WTC11 (cell line): ENCODE measurements at regions not wholly inside any gene's neighbourhood (a gene's known extent, or its start where the extent isn't known, plus 50 kb on each side); places are given as distances from the start of the nearest gene placed in this dataset.

Experiments
- ATAC-seq: fragments of 200-7000 bp; cut with Tn5 transposase; 2 replicates; pipeline ENCODE4 v1.10.0; 2021; ENCODE audit warnings: mild to moderate bottlenecking, moderate library complexity
- CTCF ChIA-PET: fragments of 300-600 bp; sonication (Branson Sonifier 250); formaldehyde crosslinking; loops from one replicate; lab custom pipeline; 2021; ENCODE audit warnings: antibody characterized with exemption; lab: Charles Lee
- POLR2A ChIA-PET: fragments of 350-600 bp; sonication (Branson Sonifier 250); formaldehyde crosslinking; loops from one replicate; lab custom pipeline; 2021; ENCODE audit warnings: antibody characterized with exemption; lab: Charles Lee
- DNase-seq: peaks from one replicate; pipeline ENCODE4 v3.0.0; 2021; ENCODE audit warnings: low spot score
- H3K27ac Mint-ChIP-seq: 2 replicates; pipeline ENCODE4 v1.8.0; 2021; ENCODE audit warnings: mixed read lengths
- H3K27me3 Mint-ChIP-seq: 2 replicates; pipeline ENCODE4 v1.8.0; 2021; ENCODE audit warnings: low read depth, mild to moderate bottlenecking, moderate library complexity, mixed read lengths
- H3K36me3 Mint-ChIP-seq: 2 replicates; pipeline ENCODE4 v1.8.0; 2021; ENCODE audit warnings: mixed read lengths
- H3K4me1 Mint-ChIP-seq: 2 replicates; pipeline ENCODE4 v1.8.0; 2022; ENCODE audit warnings: mixed read lengths
- H3K4me3 Mint-ChIP-seq: 2 replicates; pipeline ENCODE4 v1.8.0; 2021; ENCODE audit warnings: mild to moderate bottlenecking, moderate library complexity, mixed read lengths
- H3K9me3 Mint-ChIP-seq: 2 replicates; pipeline ENCODE4 v1.8.0; 2021; ENCODE audit warnings: mixed read lengths
- ATF6 ChIP-seq: sonication (generic); formaldehyde crosslinking; IDR thresholded peaks from 2 replicates; pipeline ENCODE4 v1.8.1; 2023; ENCODE audit warnings: mild to moderate bottlenecking, missing genetic modification reagents
- CREM ChIP-seq: sonication (generic); formaldehyde crosslinking; IDR thresholded peaks from 2 replicates; pipeline ENCODE4 v1.8.1; 2022; ENCODE audit warnings: mild to moderate bottlenecking, missing genetic modification reagents, moderate library complexity
- FOXK1 ChIP-seq: sonication (generic); formaldehyde crosslinking; IDR thresholded peaks from 2 replicates; pipeline ENCODE4 v1.8.0; 2022; ENCODE audit warnings: mild to moderate bottlenecking, moderate library complexity, missing genetic modification reagents
- GTF2I ChIP-seq: fragments of 250-450 bp; sonication (Bioruptor Pico); conservative IDR thresholded peaks from 2 replicates; pipeline ENCODE4 v1.4.0; 2021; ENCODE audit warnings: mild to moderate bottlenecking
- JUN ChIP-seq: sonication (generic); formaldehyde crosslinking; IDR thresholded peaks from 2 replicates; pipeline ENCODE4 v1.8.0; 2023; ENCODE audit warnings: mild to moderate bottlenecking, missing genetic modification reagents
- NFE2L1 ChIP-seq: sonication (generic); formaldehyde crosslinking; IDR thresholded peaks from 2 replicates; pipeline ENCODE4 v1.8.1; 2023; ENCODE audit warnings: missing genetic modification reagents
- SP1 ChIP-seq: sonication (generic); formaldehyde crosslinking; conservative IDR thresholded peaks from 2 replicates; pipeline ENCODE4 v1.8.1; 2022; ENCODE audit warnings: missing genetic modification reagents
- ZNF232 ChIP-seq: sonication (generic); formaldehyde crosslinking; IDR thresholded peaks from 2 replicates; pipeline ENCODE4 v1.8.0; 2022; ENCODE audit warnings: mild to moderate bottlenecking, missing genetic modification reagents
- ZNF423 ChIP-seq: fragments of 250-450 bp; sonication (Bioruptor Pico); IDR thresholded peaks from 2 replicates; pipeline ENCODE4 v2.1.2; 2022; ENCODE audit warnings: mild to moderate bottlenecking, moderate library complexity
- TF ChIP-seq, protein P1 (sequence below): sonication (generic); formaldehyde crosslinking; IDR thresholded peaks from 2 replicates; pipeline ENCODE4 v1.8.0; 2022; ENCODE audit warnings: missing genetic modification reagents
- TF ChIP-seq, protein P2 (sequence below): sonication (generic); formaldehyde crosslinking; IDR thresholded peaks from 2 replicates; pipeline ENCODE4 v1.8.1; 2022; ENCODE audit warnings: mild to moderate bottlenecking, moderate library complexity, missing genetic modification reagents
- TF ChIP-seq, protein P3 (sequence below): fragments of 250-450 bp; sonication (Bioruptor Pico); IDR thresholded peaks from 2 replicates; pipeline ENCODE4 v2.1.2; 2022; ENCODE audit warnings: mild to moderate bottlenecking, moderate library complexity
- TF ChIP-seq, protein P4 (sequence below): sonication (generic); formaldehyde crosslinking; IDR thresholded peaks from 2 replicates; pipeline ENCODE4 v1.8.1; 2023; ENCODE audit warnings: mild to moderate bottlenecking, moderate library complexity, missing genetic modification reagents

- ChIA-PET POLR2A (no interaction called here), CTCF (no interaction called here)
- Mint-ChIP-seq H3K4me1 (peaks cover 34% of the 10 kb centered on the region), H3K36me3 (peaks cover 48% of the 10 kb centered on the region), H3K27me3 (no peaks in the 10 kb centered on the region), H3K27ac (no peak overlapping the region), H3K4me3 (no peak overlapping the region), H3K9me3 (peaks cover 31% of the 10 kb centered on the region)
- ATAC-seq = no peak
- DNase-seq = no peak
- TF ChIP-seq GTF2I (CRISPR knock-in tag) (peak; percentile 93), CREM (CRISPR knock-in tag) (no peak), FOXK1 (CRISPR knock-in tag) (no peak), ZNF232 (no peak)
- TF ChIP-seq, protein P1, sequence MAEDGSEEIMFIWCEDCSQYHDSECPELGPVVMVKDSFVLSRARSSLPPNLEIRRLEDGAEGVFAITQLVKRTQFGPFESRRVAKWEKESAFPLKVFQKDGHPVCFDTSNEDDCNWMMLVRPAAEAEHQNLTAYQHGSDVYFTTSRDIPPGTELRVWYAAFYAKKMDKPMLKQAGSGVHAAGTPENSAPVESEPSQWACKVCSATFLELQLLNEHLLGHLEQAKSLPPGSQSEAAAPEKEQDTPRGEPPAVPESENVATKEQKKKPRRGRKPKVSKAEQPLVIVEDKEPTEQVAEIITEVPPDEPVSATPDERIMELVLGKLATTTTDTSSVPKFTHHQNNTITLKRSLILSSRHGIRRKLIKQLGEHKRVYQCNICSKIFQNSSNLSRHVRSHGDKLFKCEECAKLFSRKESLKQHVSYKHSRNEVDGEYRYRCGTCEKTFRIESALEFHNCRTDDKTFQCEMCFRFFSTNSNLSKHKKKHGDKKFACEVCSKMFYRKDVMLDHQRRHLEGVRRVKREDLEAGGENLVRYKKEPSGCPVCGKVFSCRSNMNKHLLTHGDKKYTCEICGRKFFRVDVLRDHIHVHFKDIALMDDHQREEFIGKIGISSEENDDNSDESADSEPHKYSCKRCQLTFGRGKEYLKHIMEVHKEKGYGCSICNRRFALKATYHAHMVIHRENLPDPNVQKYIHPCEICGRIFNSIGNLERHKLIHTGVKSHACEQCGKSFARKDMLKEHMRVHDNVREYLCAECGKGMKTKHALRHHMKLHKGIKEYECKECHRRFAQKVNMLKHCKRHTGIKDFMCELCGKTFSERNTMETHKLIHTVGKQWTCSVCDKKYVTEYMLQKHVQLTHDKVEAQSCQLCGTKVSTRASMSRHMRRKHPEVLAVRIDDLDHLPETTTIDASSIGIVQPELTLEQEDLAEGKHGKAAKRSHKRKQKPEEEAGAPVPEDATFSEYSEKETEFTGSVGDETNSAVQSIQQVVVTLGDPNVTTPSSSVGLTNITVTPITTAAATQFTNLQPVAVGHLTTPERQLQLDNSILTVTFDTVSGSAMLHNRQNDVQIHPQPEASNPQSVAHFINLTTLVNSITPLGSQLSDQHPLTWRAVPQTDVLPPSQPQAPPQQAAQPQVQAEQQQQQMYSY (CRISPR knock-in tag) = no peak
- TF ChIP-seq, protein P2, sequence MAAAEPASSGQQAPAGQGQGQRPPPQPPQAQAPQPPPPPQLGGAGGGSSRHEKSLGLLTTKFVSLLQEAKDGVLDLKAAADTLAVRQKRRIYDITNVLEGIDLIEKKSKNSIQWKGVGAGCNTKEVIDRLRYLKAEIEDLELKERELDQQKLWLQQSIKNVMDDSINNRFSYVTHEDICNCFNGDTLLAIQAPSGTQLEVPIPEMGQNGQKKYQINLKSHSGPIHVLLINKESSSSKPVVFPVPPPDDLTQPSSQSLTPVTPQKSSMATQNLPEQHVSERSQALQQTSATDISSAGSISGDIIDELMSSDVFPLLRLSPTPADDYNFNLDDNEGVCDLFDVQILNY (CRISPR knock-in tag) = no peak
Measured at GRCh38 chr7:20062932-20063331, 154.3 kb downstream of the MACC1 start.

DNA sequence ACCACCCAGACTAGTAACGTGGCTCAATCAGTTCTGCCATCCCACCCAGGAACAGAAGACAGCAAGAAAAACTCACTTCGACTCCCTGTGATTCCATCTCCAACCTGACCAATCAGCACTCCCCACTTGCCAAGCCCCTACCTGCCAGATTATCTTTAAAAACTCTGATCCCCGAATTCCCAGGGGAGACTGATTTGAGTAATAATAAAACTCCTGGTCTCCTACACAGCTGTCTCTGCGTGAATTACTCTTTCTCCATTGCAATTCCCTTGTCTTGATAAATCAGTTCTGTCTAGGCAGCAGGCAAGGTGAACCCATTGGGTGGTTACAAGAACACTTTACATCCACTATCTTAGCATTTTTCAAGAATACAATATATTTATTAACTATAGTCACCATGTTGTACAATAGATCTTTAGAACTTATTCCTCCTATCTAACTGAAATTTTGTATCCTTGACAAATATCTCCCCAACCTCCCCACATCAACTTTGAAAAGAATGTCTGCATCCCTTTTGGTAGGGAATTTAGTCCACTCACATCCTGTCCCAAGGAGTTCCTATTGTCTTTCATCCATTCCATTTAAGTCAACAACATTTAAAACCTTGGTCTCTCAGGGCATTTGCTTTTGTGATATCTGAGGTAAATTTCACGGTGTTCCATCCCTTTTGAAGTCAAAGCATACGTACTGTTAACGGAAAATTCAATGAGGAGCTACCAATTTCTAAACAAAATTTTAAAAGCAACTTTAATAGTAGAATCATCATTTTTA, 163.7 kb downstream of the MACC1 start:
- POLR2A ChIA-PET = no interaction called here

GRCh38 chr7:20050241-20050966, 166.8 kb downstream of the MACC1 start:
- DNase-seq = no peak
- no peaks in the 10 kb centered on the region for H3K9me3 Mint-ChIP-seq
- H3K36me3 Mint-ChIP-seq = peaks cover 11% of the 10 kb centered on the region
- ChIA-PET CTCF (no interaction called here), POLR2A (no interaction called here)
- H3K4me1 Mint-ChIP-seq = peaks cover 90% of the 10 kb centered on the region
- no peaks in the 10 kb centered on the region for H3K27me3 Mint-ChIP-seq
- H3K27ac Mint-ChIP-seq = peak overlapping the region; percentile 92
- no peak overlapping the region; the same call in 1 of the 2 replicates for H3K4me3 Mint-ChIP-seq
- TF ChIP-seq, protein P3, sequence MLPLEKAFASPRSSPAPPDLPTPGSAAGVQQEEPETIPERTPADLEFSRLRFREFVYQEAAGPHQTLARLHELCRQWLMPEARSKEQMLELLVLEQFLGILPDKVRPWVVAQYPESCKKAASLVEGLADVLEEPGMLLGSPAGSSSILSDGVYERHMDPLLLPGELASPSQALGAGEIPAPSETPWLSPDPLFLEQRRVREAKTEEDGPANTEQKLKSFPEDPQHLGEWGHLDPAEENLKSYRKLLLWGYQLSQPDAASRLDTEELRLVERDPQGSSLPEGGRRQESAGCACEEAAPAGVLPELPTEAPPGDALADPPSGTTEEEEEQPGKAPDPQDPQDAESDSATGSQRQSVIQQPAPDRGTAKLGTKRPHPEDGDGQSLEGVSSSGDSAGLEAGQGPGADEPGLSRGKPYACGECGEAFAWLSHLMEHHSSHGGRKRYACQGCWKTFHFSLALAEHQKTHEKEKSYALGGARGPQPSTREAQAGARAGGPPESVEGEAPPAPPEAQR (CRISPR knock-in tag) = no peak
- TF ChIP-seq CREM (CRISPR knock-in tag) = no peak
- no peak for TF ChIP-seq ATF6
- TF ChIP-seq, protein P4, sequence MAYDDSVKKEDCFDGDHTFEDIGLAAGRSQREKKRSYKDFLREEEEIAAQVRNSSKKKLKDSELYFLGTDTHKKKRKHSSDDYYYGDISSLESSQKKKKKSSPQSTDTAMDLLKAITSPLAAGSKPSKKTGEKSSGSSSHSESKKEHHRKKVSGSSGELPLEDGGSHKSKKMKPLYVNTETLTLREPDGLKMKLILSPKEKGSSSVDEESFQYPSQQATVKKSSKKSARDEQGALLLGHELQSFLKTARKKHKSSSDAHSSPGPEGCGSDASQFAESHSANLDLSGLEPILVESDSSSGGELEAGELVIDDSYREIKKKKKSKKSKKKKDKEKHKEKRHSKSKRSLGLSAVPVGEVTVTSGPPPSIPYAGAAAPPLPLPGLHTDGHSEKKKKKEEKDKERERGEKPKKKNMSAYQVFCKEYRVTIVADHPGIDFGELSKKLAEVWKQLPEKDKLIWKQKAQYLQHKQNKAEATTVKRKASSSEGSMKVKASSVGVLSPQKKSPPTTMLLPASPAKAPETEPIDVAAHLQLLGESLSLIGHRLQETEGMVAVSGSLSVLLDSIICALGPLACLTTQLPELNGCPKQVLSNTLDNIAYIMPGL = no peak
- no peak for TF ChIP-seq NFE2L1
- ATAC-seq = no peak

More for the DNA sequence above, 163.7 kb downstream of the MACC1 start:
- DNase-seq (no peak), ATAC-seq (peak; percentile 85)
- peaks cover 21% of the 10 kb centered on the region for H3K36me3 Mint-ChIP-seq
- peak overlapping the region; percentile 49 for H3K4me3 Mint-ChIP-seq
- 0 out of 2 replicates have a peak, but pooled peaks have one; percentile 18 for TF ChIP-seq ZNF423
- 0 out of 2 replicates have a peak, but pooled peaks have one; percentile 18 for TF ChIP-seq SP1 (CRISPR knock-in tag)
- no peak for TF ChIP-seq JUN
- TF ChIP-seq ZNF232 = 0 out of 2 replicates have a peak, but pooled peaks have one; percentile 25
- peak overlapping the region; percentile 97 for H3K27ac Mint-ChIP-seq
- H3K9me3 Mint-ChIP-seq = peaks cover 16% of the 10 kb centered on the region
- H3K4me1 Mint-ChIP-seq = peaks cover 89% of the 10 kb centered on the region
- H3K27me3 Mint-ChIP-seq = no peaks in the 10 kb centered on the region
- CTCF ChIA-PET = no interaction called here
